Kidney glomerular epithelial cell (primary cell): ENCODE measurements at regions not wholly inside any gene's neighbourhood (a gene's known extent, or its start where the extent isn't known, plus 50 kb on each side); places are given as distances from the start of the nearest gene placed in this dataset.
A peak's percentile ranks its signal among the peaks of the same experiment; 100 is the strongest.

Source experiments
- DNase-seq: peaks from one replicate; lab custom pipeline; 2025; lab: John Stamatoyannopoulos, UW

DNA sequence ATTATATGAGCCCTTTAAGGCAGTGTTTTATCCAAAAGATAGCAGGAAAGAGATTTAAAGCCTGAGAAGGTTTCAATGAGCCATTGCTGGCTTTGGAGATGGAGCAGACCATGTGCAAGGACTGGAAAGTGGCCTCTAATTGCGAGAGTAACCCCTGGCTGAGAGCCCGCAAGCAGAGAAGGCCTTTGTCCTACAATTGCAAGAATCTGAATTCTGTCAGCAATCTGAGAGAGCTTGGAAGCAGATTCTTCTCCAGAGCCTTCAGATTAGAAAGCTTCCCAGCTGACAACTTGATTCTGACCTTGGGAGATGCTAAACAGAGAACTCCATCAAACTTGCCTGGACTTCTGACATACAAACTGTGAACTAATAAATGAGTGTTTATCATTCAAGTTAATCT lies 528.7 kb upstream of the KLF12 start:
- no peak for DNase-seq

DNA sequence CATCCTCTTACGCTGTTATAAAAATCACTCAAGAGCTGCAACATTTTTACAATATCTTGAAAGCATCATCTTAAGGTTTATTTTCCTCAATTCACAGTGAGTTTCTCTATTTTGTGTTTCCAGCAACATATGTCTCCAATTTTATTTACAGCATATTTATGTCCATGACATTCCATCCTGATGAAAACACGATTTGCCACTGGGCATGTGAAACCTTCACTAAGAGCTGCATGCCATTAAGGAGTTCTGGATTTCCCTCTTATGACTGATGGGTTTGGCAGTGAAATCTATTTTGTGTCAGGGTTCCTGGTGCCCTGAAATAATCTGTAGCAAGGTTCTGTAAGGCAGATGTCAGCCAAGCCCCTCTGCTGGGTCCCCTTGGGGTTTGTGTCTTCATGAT lies 527.6 kb upstream of the KLF12 start:
- DNase-seq, result no peak

DNA sequence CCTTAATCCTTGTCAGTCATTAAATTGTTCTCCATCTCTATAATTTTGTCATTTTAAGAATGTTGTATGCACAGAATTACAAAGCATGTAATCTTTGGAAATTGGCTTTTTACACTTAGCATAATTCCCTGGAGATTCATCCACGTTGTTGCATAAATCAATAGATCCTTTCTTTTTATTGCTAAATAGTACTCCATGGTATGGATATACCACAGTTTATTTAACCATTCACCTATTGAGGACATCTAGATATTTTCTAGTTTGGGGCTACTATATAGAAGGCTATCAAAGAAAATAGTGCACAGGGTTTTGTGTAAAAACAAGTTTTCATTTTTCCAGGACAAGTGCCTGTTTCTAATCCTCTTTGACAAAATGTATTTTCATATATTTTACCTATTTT lies 523.6 kb upstream of the KLF12 start:
- DNase-seq, result no peak

DNA sequence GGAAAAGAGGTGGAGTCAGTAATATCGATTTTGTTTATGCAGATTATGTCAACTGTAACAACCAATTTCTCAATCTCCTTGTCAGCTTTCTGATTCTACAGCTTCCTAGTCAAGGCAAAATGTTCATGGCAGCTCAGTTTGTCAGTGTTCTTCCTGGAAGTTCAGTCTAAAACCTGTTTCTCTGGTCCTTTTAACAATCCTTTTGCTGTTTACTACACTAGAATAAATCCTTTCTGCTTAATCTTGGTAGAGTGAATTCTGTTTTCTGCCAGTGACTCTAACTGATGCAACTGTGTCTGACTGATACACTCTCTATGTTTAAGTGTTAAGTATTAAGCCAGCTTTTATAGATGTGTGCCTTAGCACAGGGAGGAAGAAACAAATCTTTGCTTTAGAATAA lies 516.9 kb upstream of the KLF12 start:
- DNase-seq, result no peak

DNA sequence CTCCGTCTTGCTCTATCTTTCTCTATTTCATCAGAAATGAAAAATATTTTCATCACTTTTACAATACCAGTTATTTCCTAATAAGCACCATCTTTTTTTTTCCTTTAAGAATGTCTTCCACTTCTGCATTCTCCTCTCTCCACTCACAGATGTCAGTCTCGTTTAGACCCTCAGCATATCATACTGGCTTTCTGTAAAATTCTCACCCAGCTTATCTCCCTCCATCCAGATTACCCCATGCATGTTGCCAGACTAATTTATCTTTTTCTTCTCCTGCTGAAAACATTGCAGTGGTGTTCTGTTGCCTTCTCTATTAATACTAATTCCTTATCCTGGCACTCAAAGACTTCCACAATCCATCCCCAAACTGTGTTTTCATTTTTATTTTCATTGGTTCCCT lies 513.8 kb upstream of the KLF12 start:
- DNase-seq, result no peak

DNA sequence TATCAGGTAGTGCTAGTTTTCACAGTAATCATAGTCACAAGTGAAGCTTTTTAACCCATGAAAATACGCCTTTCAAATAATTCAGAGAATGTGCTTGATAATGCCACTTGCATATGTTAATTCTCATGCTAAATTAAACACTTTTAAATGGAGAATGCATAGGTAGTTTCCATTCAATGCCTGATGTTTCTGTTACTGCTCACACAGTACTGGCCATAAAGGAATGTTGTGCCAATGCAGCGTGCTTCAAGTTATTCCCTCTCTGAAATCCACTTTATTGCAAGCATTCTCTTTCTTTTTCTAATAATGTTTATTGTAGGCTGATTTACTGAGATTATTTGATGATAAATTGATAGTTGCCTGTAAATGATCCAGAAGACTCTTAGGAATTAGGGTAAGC lies 513.0 kb upstream of the KLF12 start:
- no peak for DNase-seq

DNA sequence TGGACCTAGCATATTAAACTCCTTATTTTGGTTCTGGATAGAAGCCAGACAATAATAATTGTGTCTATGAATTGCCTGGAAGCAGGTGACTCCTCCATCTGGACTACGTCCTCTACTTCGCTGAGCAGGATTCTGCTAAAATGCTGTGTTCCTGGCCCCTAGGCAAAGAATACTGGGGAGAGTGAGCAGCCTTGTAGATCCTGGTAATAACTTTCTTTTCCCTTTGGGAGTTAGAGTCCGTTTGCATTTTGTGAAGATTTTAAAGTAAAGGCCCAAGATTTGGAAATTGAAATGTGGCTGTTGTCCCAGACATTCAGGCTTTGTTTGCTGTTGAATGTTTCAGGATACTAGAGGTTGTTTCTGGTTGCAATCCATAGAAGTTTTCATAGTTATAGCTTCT lies 511.9 kb upstream of the KLF12 start:
- DNase-seq, result no peak

DNA sequence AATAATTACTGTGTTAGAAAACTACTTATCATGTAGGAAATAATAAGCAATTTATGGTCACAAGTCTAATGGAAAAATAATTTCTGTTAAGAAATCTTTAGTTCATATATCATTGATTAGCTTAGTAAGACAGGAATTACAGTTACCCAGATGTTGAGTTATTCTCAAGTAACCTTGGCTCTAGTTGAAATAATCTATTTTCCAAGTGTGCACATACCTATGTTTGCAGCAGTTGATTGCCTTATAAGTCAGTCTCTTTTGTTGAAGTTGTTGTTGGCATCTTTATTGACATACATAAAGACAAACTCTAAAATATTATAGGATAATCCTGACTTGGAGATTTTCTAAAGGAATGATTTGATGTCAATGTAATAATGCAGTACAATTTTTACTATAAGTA lies 511.4 kb upstream of the KLF12 start:
- no peak for DNase-seq

DNA sequence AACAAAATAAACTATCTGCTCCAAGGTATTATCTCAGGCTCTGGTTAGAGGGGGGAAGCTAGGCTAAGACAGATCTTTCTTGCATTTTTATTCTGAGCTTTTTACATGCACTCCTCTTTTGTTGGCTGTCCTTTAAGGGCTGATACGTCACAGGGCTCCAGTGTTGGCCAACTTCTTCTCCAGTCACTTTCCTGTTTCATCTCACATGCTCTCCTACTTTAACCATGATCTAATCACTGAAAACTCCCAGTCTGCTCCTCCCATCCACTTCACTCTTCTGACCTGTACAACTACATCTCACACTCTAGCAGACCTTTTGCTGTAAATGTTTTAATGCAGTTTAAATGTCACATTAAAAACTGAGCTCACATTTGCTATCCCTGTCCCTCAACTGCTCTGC lies 510.0 kb upstream of the KLF12 start:
- peak; percentile 24 for DNase-seq

DNA sequence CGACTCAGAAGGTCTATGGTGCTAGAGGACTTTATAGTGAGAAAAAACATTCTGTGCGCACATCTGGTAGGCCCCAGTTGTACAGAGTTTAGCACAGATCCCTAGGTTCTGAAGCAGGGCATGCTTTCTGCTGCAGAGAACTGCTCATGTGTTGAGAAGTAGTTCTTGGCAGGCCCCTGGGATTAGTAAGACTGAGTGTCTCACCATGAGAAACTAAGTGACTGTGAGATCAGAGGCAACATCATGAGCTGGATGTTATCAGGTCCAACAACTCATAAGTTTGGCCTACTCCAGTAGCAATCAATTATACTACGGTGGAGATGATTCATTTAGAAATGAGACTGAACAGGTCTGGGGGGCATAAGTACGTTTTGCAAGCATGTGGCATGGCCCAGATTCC lies 507.4 kb upstream of the KLF12 start:
- peak; percentile 10 for DNase-seq

DNA sequence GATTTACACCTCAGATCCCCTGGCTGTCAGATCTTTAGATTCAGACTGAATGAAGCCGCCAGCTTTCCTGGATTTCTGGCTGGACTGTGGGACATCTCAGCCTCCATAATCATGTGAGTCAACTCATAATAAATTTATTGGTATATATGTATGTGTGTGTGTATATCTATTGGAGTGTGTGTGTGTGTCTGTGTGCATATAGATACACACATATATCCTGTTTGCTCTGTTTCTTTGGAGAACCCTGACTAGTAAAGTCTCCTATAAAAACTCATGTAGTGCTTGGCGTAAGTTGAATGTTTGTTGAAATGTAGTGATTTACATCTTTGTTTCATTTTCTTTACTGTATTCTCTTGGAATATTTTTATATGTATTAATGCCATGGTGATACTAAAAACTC lies 499.5 kb upstream of the KLF12 start:
- DNase-seq, result no peak

DNA sequence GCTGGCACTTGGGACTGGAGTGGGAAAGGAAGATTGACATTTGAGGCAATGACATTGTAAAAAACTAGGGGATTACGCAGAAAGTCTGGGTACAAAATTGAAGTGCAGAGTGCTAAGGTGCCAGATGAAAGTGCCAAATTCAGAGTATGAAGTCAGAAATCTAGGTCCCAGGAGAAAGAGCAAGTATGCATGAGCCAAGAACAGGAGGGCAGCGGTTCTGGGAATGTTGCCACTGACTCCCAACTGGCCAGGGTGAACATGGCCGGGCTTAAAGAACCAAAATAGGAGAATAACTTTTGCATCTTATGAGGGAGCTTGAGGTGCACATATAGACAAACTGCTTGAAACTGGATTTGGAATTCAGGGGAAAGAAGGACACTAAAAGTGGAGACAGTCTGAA lies 495.8 kb upstream of the KLF12 start:
- DNase-seq, result no peak

DNA sequence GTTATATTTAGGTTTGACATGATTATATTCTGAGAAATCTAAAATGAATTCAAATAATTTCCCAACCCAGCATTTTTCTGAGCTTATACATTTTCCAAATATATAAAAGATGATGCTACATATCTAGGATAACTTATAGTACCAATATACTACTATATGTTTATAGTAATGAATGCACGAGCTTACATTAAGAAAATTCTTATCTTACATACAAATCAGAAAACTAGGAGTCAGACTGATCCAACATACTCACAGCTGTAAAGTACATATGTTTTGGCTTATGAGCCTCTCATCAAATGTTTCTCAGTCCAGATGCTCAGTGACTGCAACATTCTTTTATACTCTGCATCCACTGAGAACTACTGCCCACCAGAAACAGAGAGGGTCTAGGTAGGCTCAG lies 491.3 kb upstream of the KLF12 start:
- DNase-seq, result no peak

DNA sequence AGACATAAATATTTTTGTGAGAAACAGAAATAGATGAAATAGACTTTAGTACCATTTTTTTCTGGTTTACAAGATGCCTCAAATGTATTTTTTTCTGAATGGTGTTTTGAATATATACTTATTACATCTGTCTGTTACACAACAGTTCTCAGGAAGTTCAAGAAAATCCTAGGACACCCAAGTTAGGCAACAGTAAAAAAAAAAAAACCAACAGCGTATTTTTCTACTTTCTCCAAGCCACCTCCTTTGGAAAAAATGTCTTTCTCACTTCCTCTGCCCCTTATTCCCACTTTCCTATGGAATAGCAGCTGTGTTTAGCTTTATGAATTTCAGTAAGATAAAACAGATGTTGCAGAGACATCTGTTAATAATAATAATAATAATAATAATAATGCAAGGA lies 489.6 kb upstream of the KLF12 start:
- no peak for DNase-seq

DNA sequence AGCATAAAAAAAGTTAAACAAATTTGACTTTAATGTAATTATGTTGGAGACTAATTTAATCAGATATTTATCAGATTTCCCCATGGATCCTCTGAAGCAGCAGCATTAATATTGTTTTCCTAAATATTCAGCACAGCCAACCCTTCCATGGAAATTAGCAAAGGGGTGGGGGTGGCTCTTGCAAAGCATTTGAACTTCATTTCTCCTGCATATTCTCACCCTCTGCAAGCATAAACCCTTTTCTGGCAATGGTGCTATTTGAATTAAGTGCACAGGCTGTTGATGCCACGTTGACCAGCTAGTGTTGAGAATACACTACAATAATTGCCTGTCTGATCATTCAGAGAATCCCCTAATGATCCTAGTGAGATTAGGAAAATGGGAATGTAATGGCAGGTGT lies 488.1 kb upstream of the KLF12 start:
- no peak for DNase-seq

DNA sequence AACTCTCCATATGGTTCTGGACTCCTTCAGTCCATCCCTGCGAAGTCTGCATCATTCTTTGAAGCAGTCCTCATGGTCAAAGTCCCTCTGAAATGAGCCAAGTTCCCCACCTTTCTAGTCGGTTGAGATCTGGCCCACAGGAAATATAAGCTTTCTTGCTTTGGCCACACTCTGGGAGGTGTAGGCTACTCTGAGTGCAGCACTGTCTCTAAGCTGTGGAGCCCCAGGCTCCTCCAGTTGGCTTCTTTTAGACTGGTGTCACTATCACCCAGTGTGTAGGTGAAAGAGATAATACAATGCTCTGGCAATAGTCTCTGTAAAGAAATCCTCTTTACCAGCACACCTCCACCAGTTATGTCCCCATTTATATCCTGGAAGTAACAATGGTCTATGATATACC lies 486.5 kb upstream of the KLF12 start:
- no peak for DNase-seq

DNA sequence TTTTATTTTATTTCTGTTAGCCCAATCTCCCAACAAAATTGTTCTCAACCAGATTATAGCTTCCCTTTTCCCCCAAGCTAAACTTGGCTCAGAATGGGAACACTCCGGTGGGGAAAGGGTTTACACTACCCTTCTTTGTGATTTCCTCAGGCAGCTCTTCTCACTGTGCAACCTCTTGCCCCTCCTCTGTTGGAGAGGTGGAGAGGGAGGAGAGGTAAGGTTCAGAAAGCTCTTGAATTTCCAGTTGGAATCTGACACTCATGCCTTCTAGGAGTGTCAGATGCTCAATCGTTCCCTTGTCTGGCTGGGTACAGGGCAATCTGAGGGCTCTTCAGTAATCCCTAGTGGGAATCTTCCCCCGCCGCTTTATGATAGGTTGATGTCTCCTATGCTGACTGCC lies 486.1 kb upstream of the KLF12 start:
- no peak for DNase-seq

DNA sequence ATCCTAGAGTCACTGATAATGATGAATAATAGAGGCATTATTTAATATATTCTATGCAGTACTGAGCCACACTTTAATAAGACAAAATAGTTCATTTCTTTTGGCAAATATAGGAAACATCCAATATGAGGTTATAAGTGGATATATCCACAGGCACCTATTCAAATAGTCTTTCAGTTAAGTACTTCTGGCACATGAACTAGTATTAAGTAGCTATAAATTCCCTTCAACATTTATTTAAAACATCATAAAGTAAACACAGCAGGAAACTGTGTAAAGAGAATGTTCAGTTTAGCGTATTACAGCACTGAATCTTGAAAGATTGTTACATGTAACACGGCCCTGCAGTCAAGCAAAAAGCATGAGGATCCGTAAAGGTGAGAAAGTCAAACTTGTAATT lies 463.3 kb upstream of the KLF12 start:
- DNase-seq, result no peak

DNA sequence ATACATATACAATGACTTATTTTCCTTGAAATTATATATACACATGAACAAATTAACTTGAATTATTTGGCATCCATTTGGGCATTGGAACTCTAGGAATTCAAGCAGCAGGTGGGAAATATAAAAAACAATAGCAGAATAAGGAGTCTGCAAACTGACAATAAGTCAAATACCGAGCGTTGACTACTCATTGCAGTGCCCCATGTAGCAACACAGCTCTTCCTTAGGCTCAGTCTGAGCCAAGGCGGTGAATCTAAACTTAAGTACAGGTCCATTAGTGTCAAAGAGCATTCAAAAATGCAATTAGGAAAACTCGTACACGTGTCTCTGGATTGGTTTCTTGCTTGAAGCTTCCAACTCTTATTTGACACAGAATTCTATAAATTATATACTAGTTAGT lies 462.5 kb upstream of the KLF12 start:
- no peak for DNase-seq

DNA sequence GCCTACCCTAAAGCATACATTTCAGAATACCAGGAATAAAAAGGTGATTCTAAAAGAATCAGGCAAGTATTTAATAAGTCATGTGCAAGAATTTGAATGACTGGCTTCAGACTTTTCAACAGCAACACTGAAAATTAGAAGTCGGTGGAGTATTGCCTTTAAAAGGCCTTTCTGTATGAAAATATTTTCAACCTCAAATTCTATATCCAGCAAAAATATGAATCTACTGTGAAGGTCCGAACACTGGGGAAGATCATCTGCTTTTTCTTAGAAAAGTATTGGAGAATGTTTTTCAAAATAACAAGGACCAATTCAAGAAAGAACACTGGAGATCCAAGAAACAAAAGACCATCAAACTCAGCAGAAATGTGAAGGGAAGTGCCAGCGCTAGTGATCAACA lies 459.5 kb upstream of the KLF12 start:
- no peak for DNase-seq

DNA sequence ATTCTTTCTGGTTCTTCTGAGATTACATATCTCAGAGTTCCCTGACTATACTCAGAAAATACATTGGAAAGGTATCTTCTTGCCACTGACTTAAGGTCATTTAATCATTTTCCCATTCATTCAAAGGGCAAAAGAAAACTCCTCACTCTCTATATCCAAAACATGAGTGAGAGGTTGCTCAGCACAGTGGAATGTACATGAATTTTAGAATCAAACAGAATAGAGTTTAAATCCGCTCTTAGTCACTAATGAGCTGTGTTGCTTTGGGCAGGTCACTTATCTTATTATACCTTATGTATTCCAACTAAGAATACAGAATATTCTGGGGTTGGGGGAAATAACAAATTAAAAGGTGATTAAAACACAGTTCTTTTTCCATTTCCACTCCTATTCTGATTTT lies 452.6 kb upstream of the KLF12 start:
- no peak for DNase-seq

DNA sequence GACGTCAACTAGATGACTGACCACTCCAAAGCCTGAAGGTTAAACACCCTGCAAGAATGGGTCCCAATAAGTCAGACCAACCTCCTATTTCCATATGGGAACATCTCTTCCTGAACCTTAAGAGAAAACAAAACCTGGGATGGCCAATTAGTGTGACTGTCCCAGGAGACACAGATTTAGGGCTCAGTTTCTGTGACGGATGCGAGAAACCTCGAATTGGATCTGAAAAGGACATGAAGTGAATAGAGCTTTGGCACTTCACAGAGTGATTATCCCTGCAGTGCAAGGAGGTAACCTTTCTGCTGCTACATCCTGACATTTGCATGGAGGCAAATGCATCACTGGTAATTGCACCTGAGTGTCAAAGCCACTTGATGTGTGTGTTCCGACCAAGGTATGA lies 442.2 kb upstream of the KLF12 start:
- DNase-seq, result no peak

DNA sequence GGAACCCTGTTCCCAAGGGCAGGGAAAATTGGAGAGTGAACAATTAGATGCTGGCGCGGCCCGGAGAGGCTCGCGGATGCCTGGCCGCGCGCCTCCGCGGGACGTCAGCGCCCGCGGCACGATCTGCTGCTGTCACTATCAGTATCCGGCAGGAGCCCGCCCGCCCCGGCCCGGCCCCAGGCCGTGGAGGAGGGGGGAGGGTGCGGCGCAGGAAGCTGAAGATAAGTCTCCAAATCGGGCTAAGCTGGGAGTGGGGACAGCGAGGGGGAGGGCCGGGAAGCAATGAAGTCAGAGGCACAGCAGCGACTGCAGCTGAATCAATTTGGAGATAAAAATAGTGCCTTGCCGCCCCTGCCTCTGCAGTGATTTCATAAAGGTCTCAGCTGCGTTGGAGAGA lies 441.5 kb upstream of the KLF12 start:
- DNase-seq, result no peak

DNA sequence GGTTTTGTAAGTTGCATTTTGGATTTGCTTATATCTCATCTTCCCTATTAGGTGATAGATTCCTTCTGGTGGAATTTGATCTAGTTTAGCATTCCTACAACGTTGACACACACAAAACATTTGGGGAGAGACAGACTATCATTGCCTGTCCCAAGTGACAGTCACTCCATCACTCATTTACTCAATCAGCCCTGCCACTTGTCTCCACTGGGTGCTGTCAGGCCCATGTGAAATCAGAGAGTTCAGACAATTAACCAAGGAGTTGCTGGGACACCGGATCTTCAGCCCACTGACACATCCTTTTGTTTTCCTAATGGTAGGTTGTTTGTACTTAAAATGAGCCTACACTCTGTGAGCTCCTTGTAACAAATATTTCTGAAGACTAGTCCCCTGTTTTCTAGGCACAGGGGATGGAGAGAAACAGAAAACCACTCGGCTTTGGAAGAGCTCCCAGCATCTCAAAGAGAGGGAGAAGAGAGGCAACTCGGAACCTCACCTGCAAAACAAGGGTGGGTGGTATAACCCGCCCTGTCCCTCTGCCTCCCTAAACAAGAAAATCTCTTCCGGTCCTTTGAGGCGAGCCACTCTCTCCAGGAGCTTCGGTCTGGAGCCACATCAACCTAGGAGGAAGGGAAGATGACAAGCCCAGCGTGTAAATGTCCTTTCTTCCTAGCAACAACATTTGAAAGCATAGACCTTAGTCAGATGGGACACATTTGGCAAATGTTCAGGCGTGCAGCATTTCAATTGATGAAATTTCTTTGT lies 440.9 kb upstream of the KLF12 start:
- no peak for DNase-seq

DNA sequence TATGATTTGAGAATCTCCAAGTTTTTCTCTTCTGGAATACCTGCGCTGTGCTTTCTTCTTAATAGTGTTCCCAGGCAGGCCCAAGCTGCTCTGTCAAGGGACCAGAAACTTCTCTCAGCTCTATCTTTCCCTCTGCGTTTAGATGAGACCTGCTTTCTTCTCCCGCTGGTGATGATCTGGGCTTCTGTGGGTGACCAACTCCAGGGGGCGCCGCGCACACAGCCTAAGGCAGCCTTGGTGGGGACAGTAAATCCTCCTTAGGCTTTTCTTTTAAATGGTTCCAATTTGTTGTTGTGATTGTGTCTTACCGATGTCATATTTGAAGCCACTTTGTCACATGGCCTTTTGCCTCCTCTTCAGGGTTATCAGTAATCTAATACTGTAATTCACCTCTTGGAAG lies 439.4 kb upstream of the KLF12 start:
- DNase-seq, result no peak
